GM23338 (cell line): ENCODE measurements at regions not wholly inside any gene's neighbourhood (a gene's known extent, or its start where the extent isn't known, plus 50 kb on each side); places are given as distances from the start of the nearest gene placed in this dataset.

Source experiments
- CREB1 ChIP-seq: fragments of 250-450 bp; sonication (Bioruptor Pico); IDR thresholded peaks from 2 replicates; pipeline ENCODE4 v1.5.0; 2020; ENCODE audit warnings: low read depth, mild to moderate bottlenecking, moderate library complexity
- CTCF ChIP-seq, 2 experiments: fragments of 200-600 bp in 1 of 2; sonication (generic) in 1 of 2; conservative IDR thresholded peaks; 2 replicates each; pipeline versions ENCODE4 v1.5.1 to v1.6.1; 2016 to 2017; ENCODE audit warnings: antibody characterized with exemption in 2 of 2, low read depth in 2 of 2, mild to moderate bottlenecking in 2 of 2, moderate library complexity in 1 of 2
- ETS1 ChIP-seq: IDR thresholded peaks from 2 replicates; pipeline ENCODE4 v1.6.1; 2016; ENCODE audit warnings: antibody characterized with exemption
- EZH2 ChIP-seq: fragments of 200-600 bp; sonication (generic); IDR thresholded peaks from one replicate; pipeline ENCODE4 v1.8.0; 2017; ENCODE audit warnings: antibody characterized with exemption, mild to moderate bottlenecking, low read depth; ENCODE audit not compliant: unreplicated experiment
- JUNB ChIP-seq: IDR thresholded peaks from one replicate; pipeline ENCODE4 v1.6.1; 2016; ENCODE audit warnings: antibody characterized with exemption; ENCODE audit not compliant: unreplicated experiment
- POLR2AphosphoS5 ChIP-seq: IDR thresholded peaks from 2 replicates; pipeline ENCODE4 v1.6.1; 2016; ENCODE audit warnings: antibody characterized with exemption, low read depth
- REST ChIP-seq: IDR thresholded peaks from one replicate; pipeline ENCODE4 v1.6.1; 2018; ENCODE audit warnings: antibody characterized with exemption; ENCODE audit not compliant: unreplicated experiment

- TF ChIP-seq CTCF (conservative IDR thresholded peaks at IDR 0.05; ENCODE audit: low read depth in 2 of 2) (no peak), REST (no peak), JUNB (no peak), POLR2AphosphoS5 (no peak), EZH2 (no peak), CREB1 (CRISPR knock-in tag) (no peak), ETS1 (no peak)
Observed at GRCh38 chr5:62038024-62038423, 268.0 kb upstream of the KIF2A start.
